OCI-LY3 (cell line): ENCODE measurements at regions not wholly inside any gene's neighbourhood (a gene's known extent, or its start where the extent isn't known, plus 50 kb on each side); places are given as distances from the start of the nearest gene placed in this dataset.

ENCODE experiments used
- EZH2phosphoT487 ChIP-seq: fragments of 200-600 bp; shearing (Covaris generic); IDR thresholded peaks from 2 replicates; pipeline ENCODE4 v1.6.1; 2018; ENCODE audit warnings: antibody characterized with exemption, mixed run types, low read depth
- TF ChIP-seq, protein P1 (sequence below): fragments of 200-600, 300-600 bp; sonication (generic); IDR thresholded peaks from 2 replicates; pipeline ENCODE4 v1.5.1; 2014; ENCODE audit warnings: antibody characterized with exemption, low read length, low read depth

DNA sequence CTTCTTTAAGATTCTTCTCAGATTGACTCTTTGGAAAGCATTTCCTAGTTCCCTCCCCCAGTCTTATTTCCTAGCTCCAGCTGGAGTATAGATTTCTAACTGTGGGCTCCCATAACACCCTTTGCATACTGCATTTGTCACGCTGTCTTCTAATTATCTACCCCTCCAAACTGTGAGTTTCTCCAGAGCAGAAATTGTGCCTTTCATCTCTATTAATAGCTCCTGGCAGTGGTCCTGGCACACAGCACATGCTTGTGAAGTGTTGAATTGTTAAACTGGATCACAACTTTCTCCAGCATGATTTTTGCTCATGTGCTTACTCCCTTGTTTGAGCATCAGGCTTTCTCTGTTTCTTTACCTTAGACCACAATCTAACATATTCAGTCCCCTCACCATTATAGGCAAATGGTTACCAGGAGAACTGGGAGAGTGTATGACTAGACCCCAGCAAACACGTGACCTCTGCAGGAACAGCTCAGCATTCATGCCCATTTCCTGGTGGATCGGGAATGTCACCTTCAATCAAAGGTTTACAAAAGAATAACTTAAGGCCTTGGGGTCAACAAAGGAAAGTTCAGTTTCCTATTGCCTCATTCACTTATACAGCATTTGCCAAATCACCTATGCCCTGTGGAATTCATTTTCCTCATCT, 175.7 kb upstream of the TANK start:
- TF ChIP-seq, protein P1, sequence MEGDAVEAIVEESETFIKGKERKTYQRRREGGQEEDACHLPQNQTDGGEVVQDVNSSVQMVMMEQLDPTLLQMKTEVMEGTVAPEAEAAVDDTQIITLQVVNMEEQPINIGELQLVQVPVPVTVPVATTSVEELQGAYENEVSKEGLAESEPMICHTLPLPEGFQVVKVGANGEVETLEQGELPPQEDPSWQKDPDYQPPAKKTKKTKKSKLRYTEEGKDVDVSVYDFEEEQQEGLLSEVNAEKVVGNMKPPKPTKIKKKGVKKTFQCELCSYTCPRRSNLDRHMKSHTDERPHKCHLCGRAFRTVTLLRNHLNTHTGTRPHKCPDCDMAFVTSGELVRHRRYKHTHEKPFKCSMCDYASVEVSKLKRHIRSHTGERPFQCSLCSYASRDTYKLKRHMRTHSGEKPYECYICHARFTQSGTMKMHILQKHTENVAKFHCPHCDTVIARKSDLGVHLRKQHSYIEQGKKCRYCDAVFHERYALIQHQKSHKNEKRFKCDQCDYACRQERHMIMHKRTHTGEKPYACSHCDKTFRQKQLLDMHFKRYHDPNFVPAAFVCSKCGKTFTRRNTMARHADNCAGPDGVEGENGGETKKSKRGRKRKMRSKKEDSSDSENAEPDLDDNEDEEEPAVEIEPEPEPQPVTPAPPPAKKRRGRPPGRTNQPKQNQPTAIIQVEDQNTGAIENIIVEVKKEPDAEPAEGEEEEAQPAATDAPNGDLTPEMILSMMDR = no peak
- no peak for TF ChIP-seq EZH2phosphoT487
